Fibroblast of lung (primary cell): ENCODE measurements at regions not wholly inside any gene's neighbourhood (a gene's known extent, or its start where the extent isn't known, plus 50 kb on each side); places are given as distances from the start of the nearest gene placed in this dataset.
"Not testable (repeated sequence)": the region's sequence is repeated elsewhere in the genome, so short reads cannot be mapped to it uniquely, and the experiment has no call there.

ENCODE experiments used
- DNase-seq, 2 donors: peaks; one replicate each; pipeline versions ENCODE4 v3.0.0 to v3.0.0-alpha.2; 2010; ENCODE audit warnings: low read depth in 2 of 2
- H2AFZ ChIP-seq: 2 replicates; pipeline ENCODE4 v1.5.1; 2012; ENCODE audit warnings: low read length, control low read depth, inconsistent platforms
- H3K27ac ChIP-seq: 2 replicates; pipeline ENCODE4 v1.5.1; 2011; ENCODE audit warnings: low read length, control low read depth; ENCODE audit not compliant: insufficient read depth
- H3K27me3 ChIP-seq: 2 replicates; pipeline ENCODE4 v1.5.1; 2011; ENCODE audit warnings: mild to moderate bottlenecking, low read length; ENCODE audit not compliant: control insufficient read depth, insufficient read depth
- H3K36me3 ChIP-seq: 2 replicates; pipeline ENCODE4 v1.5.1; 2011; ENCODE audit warnings: low read length; ENCODE audit not compliant: control insufficient read depth, insufficient read depth
- H3K4me1 ChIP-seq: 2 replicates; pipeline ENCODE4 v1.5.1; 2011; ENCODE audit warnings: low read length; ENCODE audit not compliant: control insufficient read depth, insufficient read depth; ENCODE audit errors: extremely low read depth
- H3K4me2 ChIP-seq: 2 replicates; pipeline ENCODE4 v1.5.1; 2011; ENCODE audit warnings: low read length, control low read depth; ENCODE audit not compliant: insufficient read depth; ENCODE audit errors: extremely low read depth
- H3K4me3 ChIP-seq, 4 experiments: fragments of 200-600 bp in 1 of 4; sonication (generic) in 1 of 4; replicated peaks in 1 of 4; 2 replicates each; pipeline ENCODE4 v1.5.1; 2011 to 2016; ENCODE audit warnings: low read length in 4 of 4, low read depth in 3 of 4, mild to moderate bottlenecking in 3 of 4, control low read depth in 2 of 4, inconsistent platforms in 1 of 4, mixed read lengths in 1 of 4; ENCODE audit not compliant: insufficient read depth in 1 of 4; ENCODE audit errors: control extremely low read depth in 1 of 4
- H3K79me2 ChIP-seq: 2 replicates; pipeline ENCODE4 v1.5.1; 2012; ENCODE audit warnings: mild to moderate bottlenecking, low read length, inconsistent platforms; ENCODE audit not compliant: control insufficient read depth, insufficient read depth
- H3K9ac ChIP-seq: 2 replicates; pipeline ENCODE4 v1.5.1; 2011; ENCODE audit warnings: mild to moderate bottlenecking, low read length, control low read depth; ENCODE audit not compliant: insufficient read depth
- H3K9me3 ChIP-seq: 2 replicates; pipeline ENCODE4 v1.5.1; 2012; ENCODE audit warnings: low read depth, low read length; ENCODE audit not compliant: control insufficient read depth, insufficient read depth
- H4K20me1 ChIP-seq: 2 replicates; pipeline ENCODE4 v1.5.1; 2011; ENCODE audit warnings: low read length; ENCODE audit not compliant: control insufficient read depth, insufficient read depth; ENCODE audit errors: extremely low read depth
- EZH2 ChIP-seq: IDR thresholded peaks from 2 replicates; pipeline ENCODE4 v1.5.1; 2012; ENCODE audit warnings: low read length, control low read depth, mild to moderate bottlenecking; ENCODE audit errors: missing control alignments
- TF ChIP-seq, protein P1 (sequence below), 2 donors: IDR thresholded peaks in 1 of 2; conservative IDR thresholded peaks in 1 of 2; 1 replicate in 1 of 2; 2 replicates in 1 of 2; pipeline ENCODE4 v1.5.1; 2011 to 2012; ENCODE audit warnings: low read length in 2 of 2, control low read depth in 1 of 2, inconsistent platforms in 1 of 2, low read depth in 1 of 2, mild to moderate bottlenecking in 1 of 2

DNA sequence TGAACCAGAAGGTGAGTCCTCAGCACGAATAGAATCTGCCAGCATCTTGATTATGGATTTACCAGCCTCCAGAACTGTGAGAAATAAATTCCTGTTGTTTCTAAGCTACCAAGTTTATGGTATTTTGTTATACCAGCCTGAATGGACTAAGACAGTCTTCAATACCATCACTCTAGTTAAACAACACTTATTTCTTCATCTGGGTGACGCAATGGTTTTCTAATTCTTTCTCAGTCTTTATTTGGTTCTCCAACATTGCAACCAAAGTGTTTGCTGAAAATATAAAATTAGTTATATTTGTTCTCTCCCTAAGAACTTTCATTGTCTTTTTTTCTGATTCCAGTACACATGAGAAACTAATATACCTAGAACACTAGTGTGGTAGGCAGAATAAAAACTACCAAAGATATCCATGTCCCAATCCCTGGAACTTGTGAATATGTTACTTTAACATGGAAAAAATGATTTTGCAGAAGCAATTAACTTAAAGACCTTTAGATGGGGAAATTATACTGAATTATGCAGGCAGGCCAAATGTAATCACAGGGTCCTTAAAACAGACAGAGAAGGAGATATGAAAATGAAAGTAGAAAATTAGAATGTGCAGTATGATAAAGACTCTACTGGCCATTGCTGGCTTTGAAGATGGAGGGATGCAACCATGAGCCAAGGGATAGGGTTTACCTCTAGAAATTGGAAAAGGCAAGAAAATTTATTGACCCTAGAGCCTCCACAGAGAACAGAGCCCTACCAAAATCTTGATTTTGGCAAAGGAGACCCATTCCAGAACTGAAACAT lies 1115.1 kb downstream of the PLA2G4A start:
- Histone ChIP-seq H3K27ac (no peak overlapping the region), H3K4me3 (no peak overlapping the region), H3K9ac (no peak overlapping the region), H3K9me3 (no peaks in the 10 kb centered on the region), H3K79me2 (no peaks in the 10 kb centered on the region), H3K27me3 (no peaks in the 10 kb centered on the region), H3K36me3 (no peaks in the 10 kb centered on the region), H2AFZ (no peak overlapping the region), H4K20me1 (no peaks in the 10 kb centered on the region), H3K4me2 (no peak overlapping the region), H3K4me1 (no peaks in the 10 kb centered on the region)
- DNase-seq, result peak in 1 of 2 donors; percentile 20
- no peak for TF ChIP-seq EZH2
- TF ChIP-seq, protein P1, sequence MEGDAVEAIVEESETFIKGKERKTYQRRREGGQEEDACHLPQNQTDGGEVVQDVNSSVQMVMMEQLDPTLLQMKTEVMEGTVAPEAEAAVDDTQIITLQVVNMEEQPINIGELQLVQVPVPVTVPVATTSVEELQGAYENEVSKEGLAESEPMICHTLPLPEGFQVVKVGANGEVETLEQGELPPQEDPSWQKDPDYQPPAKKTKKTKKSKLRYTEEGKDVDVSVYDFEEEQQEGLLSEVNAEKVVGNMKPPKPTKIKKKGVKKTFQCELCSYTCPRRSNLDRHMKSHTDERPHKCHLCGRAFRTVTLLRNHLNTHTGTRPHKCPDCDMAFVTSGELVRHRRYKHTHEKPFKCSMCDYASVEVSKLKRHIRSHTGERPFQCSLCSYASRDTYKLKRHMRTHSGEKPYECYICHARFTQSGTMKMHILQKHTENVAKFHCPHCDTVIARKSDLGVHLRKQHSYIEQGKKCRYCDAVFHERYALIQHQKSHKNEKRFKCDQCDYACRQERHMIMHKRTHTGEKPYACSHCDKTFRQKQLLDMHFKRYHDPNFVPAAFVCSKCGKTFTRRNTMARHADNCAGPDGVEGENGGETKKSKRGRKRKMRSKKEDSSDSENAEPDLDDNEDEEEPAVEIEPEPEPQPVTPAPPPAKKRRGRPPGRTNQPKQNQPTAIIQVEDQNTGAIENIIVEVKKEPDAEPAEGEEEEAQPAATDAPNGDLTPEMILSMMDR (conservative IDR thresholded peaks at IDR 0.05 in 1 of 2, IDR thresholded peaks at IDR 0.05 in 1 of 2; ENCODE audit: low read depth in 1 of 2, low read length in 2 of 2), result no peak

DNA sequence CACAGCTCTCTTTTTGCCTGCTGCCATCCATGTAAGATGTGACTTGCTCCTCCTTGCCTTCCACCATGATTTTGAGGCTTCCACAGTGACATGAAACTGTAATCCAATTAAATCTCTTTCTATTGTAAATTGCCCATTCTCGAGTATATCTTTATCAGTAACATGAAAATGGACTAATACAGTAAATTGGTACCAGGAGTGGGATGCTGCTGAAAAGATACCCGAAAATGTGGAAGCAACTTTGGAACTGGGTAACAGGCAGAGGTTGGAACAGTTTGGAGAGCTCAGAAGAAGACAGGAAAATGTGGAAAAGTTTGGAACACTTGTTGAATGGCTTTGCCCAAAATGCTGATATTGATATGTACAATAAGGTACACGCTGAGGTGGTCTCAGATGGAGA lies 1117.9 kb downstream of the PLA2G4A start:
- H3K4me2 ChIP-seq, H3K4me1 ChIP-seq, H3K9ac ChIP-seq, H3K79me2 ChIP-seq, DNase-seq, H2AFZ ChIP-seq, H3K27me3 ChIP-seq, H3K4me3 ChIP-seq, H3K36me3 ChIP-seq, H3K9me3 ChIP-seq, H3K27ac ChIP-seq, H4K20me1 ChIP-seq: not testable (repeated sequence)

DNA sequence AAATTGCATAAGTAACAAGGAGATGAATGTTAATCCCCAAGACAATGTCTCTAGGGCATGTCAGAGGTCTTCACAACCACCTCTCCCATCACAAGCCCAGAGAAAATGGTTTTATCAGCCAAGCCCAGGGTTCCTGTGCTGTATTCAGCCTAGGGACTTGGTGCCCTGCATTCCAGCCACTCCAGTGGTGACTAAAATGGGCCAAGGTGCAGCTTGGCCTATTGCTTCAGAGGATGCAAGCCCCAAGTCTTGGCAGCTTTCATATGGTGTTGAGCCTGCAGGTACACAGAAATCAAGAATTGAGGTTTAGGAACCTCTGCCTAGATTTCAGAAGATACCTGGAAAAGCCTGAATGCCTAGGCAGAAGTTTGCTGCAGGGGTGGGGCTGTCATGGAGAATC lies 1118.6 kb downstream of the PLA2G4A start:
- H2AFZ ChIP-seq, result no peak overlapping the region
- H3K4me3 ChIP-seq, result no peak overlapping the region
- H3K4me1 ChIP-seq, result no peaks in the 10 kb centered on the region
- H3K36me3 ChIP-seq, result no peaks in the 10 kb centered on the region
- H3K27ac ChIP-seq, result no peak overlapping the region
- DNase-seq, result no peak
- H3K79me2 ChIP-seq, result no peaks in the 10 kb centered on the region
- H3K9me3 ChIP-seq, result no peaks in the 10 kb centered on the region
- H3K27me3 ChIP-seq, result no peaks in the 10 kb centered on the region
- H4K20me1 ChIP-seq, result no peaks in the 10 kb centered on the region
- no peak overlapping the region for H3K9ac ChIP-seq
- TF ChIP-seq EZH2, result no peak
- TF ChIP-seq, protein P1 (conservative IDR thresholded peaks at IDR 0.05 in 1 of 2, IDR thresholded peaks at IDR 0.05 in 1 of 2; ENCODE audit: low read depth in 1 of 2, low read length in 2 of 2), result no peak
- H3K4me2 ChIP-seq, result no peak overlapping the region
